ENCODE measurements at regions not wholly inside any gene's neighbourhood (a gene's known extent, or its start where the extent isn't known, plus 50 kb on each side); places are given as distances from the start of the nearest gene placed in this dataset.
"Not testable (repeated sequence)": the region's sequence is repeated elsewhere in the genome, so short reads cannot be mapped to it uniquely, and the experiment has no call there.

DNA sequence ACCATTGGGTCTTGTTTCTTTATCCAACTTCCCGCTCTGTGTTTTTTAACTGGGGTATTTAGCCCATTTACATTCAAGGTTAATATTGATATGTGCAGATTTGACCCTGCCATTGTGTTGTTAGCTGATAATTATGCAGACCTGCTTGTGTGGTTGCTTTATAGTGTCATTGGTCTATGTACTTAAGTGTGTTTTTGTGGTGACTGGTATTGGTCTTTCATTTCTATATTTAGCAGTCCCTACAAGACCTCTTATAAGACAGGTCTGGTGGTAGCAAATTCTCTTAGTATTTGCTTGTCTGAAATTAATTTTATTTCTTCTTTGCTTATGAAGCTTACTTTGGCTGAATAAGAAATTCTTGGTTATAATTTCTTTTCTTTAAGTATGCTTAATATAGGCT lies 698.1 kb downstream of the DTWD2 start:
- 97% methylated on average over 1 of the region's 1 CpG for WGBS, 2 donors
- no peak overlapping the region for H3K4me3 ChIP-seq (replicated peaks in 1 of 3)

GRCh38 chr5:118284230-118284629 lies 704.1 kb downstream of the DTWD2 start:
- DNase-seq; H3K36me3 ChIP-seq; H3K4me3 ChIP-seq (replicated peaks in 1 of 3); H3K9me3 ChIP-seq; intact Hi-C loops (cut with DNase I); H3K27me3 ChIP-seq; H3K4me1 ChIP-seq; H3K27ac ChIP-seq: not testable (repeated sequence)
- WGBS, 2 donors: 79 to 90% methylated on average over 4 of the region's 4 CpGs

More for the DNA sequence above, 698.1 kb downstream of the DTWD2 start:
- Histone ChIP-seq H3K36me3 (no peaks in the 10 kb centered on the region), H3K4me1 (no peaks in the 10 kb centered on the region), H3K27me3 (no peaks in the 10 kb centered on the region), H3K27ac (no peak overlapping the region), H3K9me3 (no peaks in the 10 kb centered on the region)
- no peak for TF ChIP-seq POLR2A (IDR thresholded peaks at IDR 0.05)
- TF ChIP-seq, protein P1, sequence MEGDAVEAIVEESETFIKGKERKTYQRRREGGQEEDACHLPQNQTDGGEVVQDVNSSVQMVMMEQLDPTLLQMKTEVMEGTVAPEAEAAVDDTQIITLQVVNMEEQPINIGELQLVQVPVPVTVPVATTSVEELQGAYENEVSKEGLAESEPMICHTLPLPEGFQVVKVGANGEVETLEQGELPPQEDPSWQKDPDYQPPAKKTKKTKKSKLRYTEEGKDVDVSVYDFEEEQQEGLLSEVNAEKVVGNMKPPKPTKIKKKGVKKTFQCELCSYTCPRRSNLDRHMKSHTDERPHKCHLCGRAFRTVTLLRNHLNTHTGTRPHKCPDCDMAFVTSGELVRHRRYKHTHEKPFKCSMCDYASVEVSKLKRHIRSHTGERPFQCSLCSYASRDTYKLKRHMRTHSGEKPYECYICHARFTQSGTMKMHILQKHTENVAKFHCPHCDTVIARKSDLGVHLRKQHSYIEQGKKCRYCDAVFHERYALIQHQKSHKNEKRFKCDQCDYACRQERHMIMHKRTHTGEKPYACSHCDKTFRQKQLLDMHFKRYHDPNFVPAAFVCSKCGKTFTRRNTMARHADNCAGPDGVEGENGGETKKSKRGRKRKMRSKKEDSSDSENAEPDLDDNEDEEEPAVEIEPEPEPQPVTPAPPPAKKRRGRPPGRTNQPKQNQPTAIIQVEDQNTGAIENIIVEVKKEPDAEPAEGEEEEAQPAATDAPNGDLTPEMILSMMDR (IDR thresholded peaks at IDR 0.05): no peak
- no peak for DNase-seq
- intact Hi-C loops (cut with DNase I): no loop called here

DNA sequence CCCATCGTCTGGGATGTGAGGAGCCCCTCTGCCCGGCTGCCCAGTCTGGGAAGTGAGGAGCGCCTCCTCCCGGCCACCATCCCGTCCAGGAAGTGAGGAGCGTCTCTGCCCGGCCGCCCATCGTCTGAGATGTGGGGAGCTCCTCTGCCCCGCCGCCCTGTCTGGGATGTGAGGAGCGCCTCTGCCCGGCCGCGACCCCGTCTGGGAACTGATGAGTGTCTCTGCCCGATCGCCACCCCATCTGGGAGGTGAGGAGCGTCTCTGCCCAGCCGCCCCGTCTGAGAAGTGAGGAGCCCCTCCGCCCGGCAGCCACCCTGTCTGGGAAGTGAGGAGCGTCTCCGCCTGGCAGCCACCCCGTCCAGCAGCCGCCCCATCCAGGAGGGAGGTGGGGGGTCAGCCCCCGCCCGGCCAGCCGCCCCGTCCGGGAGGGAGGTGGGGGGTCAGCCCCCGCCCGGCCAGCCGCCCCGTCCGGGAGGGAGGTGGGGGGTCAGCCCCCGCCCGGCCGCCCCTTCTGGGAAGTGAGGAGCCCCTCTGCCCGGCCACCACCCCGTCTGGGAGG lies 705.8 kb downstream of the DTWD2 start:
- intact Hi-C loops (cut with DNase I); DNase-seq; H3K36me3 ChIP-seq; H3K27me3 ChIP-seq; H3K4me1 ChIP-seq; H3K27ac ChIP-seq; H3K4me3 ChIP-seq (replicated peaks in 1 of 3); H3K9me3 ChIP-seq: not testable (repeated sequence)
- WGBS, 2 donors: 99 to 100% methylated on average over 6 to 15 of the region's 42 CpGs

GRCh38 chr5:118279540-118280294 lies 708.6 kb downstream of the DTWD2 start:
- Histone ChIP-seq H3K4me3 (replicated peaks in 1 of 3) (no peak overlapping the region), H3K4me1 (no peaks in the 10 kb centered on the region), H3K27ac (no peak overlapping the region), H3K36me3 (no peaks in the 10 kb centered on the region), H3K27me3 (no peaks in the 10 kb centered on the region), H3K9me3 (no peaks in the 10 kb centered on the region)
- 81 to 89% methylated on average over 6 of the region's 6 CpGs for WGBS, 2 donors
- no peak for DNase-seq
- no peak for TF ChIP-seq POLR2A (IDR thresholded peaks at IDR 0.05)
- TF ChIP-seq, protein P1 (IDR thresholded peaks at IDR 0.05): no peak
- intact Hi-C loops (cut with DNase I): no loop called here

DNA sequence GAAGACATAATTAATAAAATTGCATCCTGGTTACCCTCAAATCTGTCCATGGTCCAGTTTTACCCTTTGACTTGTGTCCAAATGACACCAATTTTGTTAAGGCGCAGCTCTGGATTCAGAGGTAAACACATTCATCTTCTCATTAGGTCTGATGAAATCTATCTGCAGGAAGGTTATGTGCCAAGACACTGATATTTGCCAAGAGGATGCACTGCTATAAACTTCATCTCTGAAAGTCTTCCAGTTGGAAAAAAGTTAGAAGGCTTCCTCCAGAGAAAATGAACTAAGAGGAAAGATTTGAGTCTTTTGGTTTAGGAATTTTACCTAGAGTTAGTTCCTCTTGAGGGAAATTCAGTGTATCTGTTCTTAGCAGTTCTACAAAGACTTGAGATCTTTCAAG lies 717.8 kb downstream of the DTWD2 start:
- Histone ChIP-seq H3K27ac (no peak overlapping the region), H3K4me3 (replicated peaks in 1 of 3) (no peak overlapping the region), H3K4me1 (no peaks in the 10 kb centered on the region), H3K9me3 (no peaks in the 10 kb centered on the region), H3K36me3 (no peaks in the 10 kb centered on the region), H3K27me3 (no peaks in the 10 kb centered on the region)
- TF ChIP-seq POLR2A (IDR thresholded peaks at IDR 0.05): no peak
- TF ChIP-seq, protein P1 (IDR thresholded peaks at IDR 0.05): no peak
- intact Hi-C loops (cut with DNase I): no loop called here
- 55 to 85% methylated on average over 1 of the region's 1 CpG for WGBS, 2 donors
- DNase-seq: no peak

- peaks cover 0 to 4% of the 10 kb centered on the region in 2 donors for H3K4me1 ChIP-seq
- WGBS, 2 donors: 80 to 89% methylated on average over 1 of the region's 1 CpG
- no peak for DNase-seq
- H3K36me3 ChIP-seq: no peaks in the 10 kb centered on the region
- intact Hi-C loops (cut with DNase I): no loop called here
- no peak overlapping the region for H3K4me3 ChIP-seq (replicated peaks in 1 of 3)
- no peak overlapping the region for H3K27ac ChIP-seq
- no peak for TF ChIP-seq POLR2A (IDR thresholded peaks at IDR 0.05)
- TF ChIP-seq, protein P1 (IDR thresholded peaks at IDR 0.05): no peak
- no peaks in the 10 kb centered on the region for H3K27me3 ChIP-seq
- H3K9me3 ChIP-seq: no peaks in the 10 kb centered on the region
Observed at GRCh38 chr5:118258223-118258622, 730.1 kb downstream of the DTWD2 start.

All from thyroid gland (tissue), 4 donors.